Esophagus squamous epithelium (tissue), 5 donors: ENCODE measurements at regions not wholly inside any gene's neighbourhood (a gene's known extent, or its start where the extent isn't known, plus 50 kb on each side); places are given as distances from the start of the nearest gene placed in this dataset.

Experiments used
- DNase-seq: peaks from one replicate; lab custom pipeline; 2025; lab: John Stamatoyannopoulos, UW
- H3K27ac ChIP-seq, 4 donors: fragments of 200-600 bp; sonication (generic); one replicate each; pipeline ENCODE4 v1.5.1; 2016 to 2019; ENCODE audit warnings: mild to moderate bottlenecking in 1 of 4
- H3K27me3 ChIP-seq, 4 donors: fragments of 200-600 bp; sonication (generic); 1 replicate in 3 of 4; 2 replicates in 1 of 4; pipeline versions ENCODE4 v1.5.1 to v1.6.0; 2017 to 2021; ENCODE audit warnings: antibody characterized with exemption in 1 of 4
- H3K36me3 ChIP-seq, 3 donors: fragments of 200-600 bp; sonication (generic); one replicate each; pipeline ENCODE4 v1.5.1; 2016 to 2019
- H3K4me1 ChIP-seq, 3 donors: fragments of 200-600 bp; sonication (generic); one replicate each; pipeline ENCODE4 v1.5.1; 2017 to 2019
- H3K4me3 ChIP-seq, 4 donors: fragments of 200-600 bp; sonication (generic); 1 replicate in 3 of 4; 2 replicates in 1 of 4; pipeline ENCODE4 v1.5.1; 2016 to 2019; ENCODE audit warnings: mild to moderate bottlenecking in 2 of 4, moderate library complexity in 1 of 4
- H3K9me3 ChIP-seq, 3 donors: fragments of 200-600 bp; sonication (generic); one replicate each; pipeline ENCODE4 v1.5.1; 2016 to 2019
- POLR2A ChIP-seq, 4 donors: fragments of 450-650 bp; IDR thresholded peaks; one replicate each; pipeline ENCODE4 v1.6.1; 2017; ENCODE audit warnings: antibody characterized with exemption in 4 of 4, mild to moderate bottlenecking in 4 of 4, moderate library complexity in 3 of 4
- WGBS, 2 donors: methylation state at CpG; one replicate each; pipeline ENCODE4 v1.1.5; 2018; 5-methylcytosine and 5-hydroxymethylcytosine counted together
- intact Hi-C: fragments of 100-400 bp; cut with DNase I; formaldehyde crosslinking; loops from one replicate; pipeline ENCODE4 v1.15.0; 2022
- TF ChIP-seq, protein P1 (sequence below), 6 experiments: fragments of 450-650 bp in 4 of 6; fragments of 200-600 bp in 2 of 6; sonication (generic) in 2 of 6; IDR thresholded peaks; one replicate each; pipeline ENCODE4 v1.5.1; 2016 to 2019; ENCODE audit warnings: antibody characterized with exemption in 6 of 6, mild to moderate bottlenecking in 4 of 6, moderate library complexity in 4 of 6
- donor health status: DM: yes; HTN: yes; CAD: no.

DNA sequence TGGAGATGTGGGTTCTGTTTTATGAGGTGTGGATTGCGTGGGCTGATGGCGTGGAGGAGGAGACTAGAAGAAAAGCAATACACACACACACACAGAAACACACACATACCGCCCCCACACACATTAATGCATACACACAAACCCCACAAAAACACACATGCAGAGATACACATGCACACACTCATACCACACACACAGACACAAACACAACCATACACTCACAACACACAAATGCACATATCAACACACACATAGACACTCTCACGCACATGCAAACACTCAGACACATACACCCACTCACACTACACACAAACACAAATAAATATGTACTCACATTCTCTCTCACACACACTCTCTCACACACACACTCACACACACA is 75.7 kb upstream of the UBL3 start:
- H3K27me3 ChIP-seq = no peaks in the 10 kb centered on the region
- no peaks in the 10 kb centered on the region for H3K36me3 ChIP-seq
- WGBS, 2 donors = 68 to 80% methylated on average over 4 of the region's 4 CpGs
- no peaks in the 10 kb centered on the region for H3K9me3 ChIP-seq
- TF ChIP-seq, protein P1, sequence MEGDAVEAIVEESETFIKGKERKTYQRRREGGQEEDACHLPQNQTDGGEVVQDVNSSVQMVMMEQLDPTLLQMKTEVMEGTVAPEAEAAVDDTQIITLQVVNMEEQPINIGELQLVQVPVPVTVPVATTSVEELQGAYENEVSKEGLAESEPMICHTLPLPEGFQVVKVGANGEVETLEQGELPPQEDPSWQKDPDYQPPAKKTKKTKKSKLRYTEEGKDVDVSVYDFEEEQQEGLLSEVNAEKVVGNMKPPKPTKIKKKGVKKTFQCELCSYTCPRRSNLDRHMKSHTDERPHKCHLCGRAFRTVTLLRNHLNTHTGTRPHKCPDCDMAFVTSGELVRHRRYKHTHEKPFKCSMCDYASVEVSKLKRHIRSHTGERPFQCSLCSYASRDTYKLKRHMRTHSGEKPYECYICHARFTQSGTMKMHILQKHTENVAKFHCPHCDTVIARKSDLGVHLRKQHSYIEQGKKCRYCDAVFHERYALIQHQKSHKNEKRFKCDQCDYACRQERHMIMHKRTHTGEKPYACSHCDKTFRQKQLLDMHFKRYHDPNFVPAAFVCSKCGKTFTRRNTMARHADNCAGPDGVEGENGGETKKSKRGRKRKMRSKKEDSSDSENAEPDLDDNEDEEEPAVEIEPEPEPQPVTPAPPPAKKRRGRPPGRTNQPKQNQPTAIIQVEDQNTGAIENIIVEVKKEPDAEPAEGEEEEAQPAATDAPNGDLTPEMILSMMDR (IDR thresholded peaks at IDR 0.05) = no peak
- no peak for TF ChIP-seq POLR2A (IDR thresholded peaks at IDR 0.05)
- H3K27ac ChIP-seq = peak overlapping the region; percentile 83 to 93 (median 88)
- H3K4me1 ChIP-seq = peaks cover 38 to 58% (median 41%) of the 10 kb centered on the region in 3 donors
- H3K4me3 ChIP-seq = no peak overlapping the region
- DNase-seq = no peak
- intact Hi-C loops = loop anchor here (10.0 kb wide), 1 partner anchor 189 kb away; no protein-coding TSS in a partner anchor

DNA sequence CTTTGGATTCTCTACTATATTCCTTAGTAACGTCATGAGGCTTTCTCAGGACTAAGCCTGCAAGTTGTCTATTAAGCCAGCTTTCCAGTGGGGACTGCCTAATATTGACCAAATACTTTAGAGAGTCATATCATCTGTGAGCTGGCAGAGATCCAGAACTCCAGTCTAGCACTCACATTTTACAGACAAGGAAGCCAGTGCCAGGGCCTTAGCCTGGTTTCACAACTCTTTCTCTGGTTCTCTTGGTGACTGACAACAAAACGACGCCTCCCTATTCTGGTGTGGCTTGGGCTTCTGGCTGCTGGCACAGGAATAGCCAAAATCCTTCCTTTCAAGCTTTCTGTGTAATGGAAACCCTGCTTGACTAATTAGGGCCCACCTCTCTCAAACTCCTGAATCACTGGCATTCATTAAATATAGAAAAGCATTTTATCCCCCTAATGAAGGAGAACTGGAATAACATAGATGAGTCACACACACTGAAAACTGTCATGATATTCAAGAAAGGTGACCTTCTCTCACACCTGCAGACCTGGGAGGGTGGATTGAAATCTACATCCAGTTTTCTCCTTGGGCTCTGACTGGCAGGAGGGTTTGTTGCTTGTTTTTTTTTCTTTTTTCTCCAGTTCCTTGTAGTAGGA is 75.2 kb upstream of the UBL3 start:
- no peaks in the 10 kb centered on the region for H3K9me3 ChIP-seq
- H3K27ac ChIP-seq = peak overlapping the region; percentile 83 to 93 (median 88)
- intact Hi-C loops = loop anchor here (10.0 kb wide), 1 partner anchor 189 kb away; no protein-coding TSS in a partner anchor
- no peaks in the 10 kb centered on the region for H3K36me3 ChIP-seq
- no peaks in the 10 kb centered on the region for H3K27me3 ChIP-seq
- peaks cover 40 to 63% (median 41%) of the 10 kb centered on the region in 3 donors for H3K4me1 ChIP-seq
- no peak overlapping the region for H3K4me3 ChIP-seq
- TF ChIP-seq, protein P1 (IDR thresholded peaks at IDR 0.05) = no peak
- peak; percentile 10 for DNase-seq
- WGBS, 2 donors = 7 to 26% methylated on average over 3 of the region's 3 CpGs

DNA sequence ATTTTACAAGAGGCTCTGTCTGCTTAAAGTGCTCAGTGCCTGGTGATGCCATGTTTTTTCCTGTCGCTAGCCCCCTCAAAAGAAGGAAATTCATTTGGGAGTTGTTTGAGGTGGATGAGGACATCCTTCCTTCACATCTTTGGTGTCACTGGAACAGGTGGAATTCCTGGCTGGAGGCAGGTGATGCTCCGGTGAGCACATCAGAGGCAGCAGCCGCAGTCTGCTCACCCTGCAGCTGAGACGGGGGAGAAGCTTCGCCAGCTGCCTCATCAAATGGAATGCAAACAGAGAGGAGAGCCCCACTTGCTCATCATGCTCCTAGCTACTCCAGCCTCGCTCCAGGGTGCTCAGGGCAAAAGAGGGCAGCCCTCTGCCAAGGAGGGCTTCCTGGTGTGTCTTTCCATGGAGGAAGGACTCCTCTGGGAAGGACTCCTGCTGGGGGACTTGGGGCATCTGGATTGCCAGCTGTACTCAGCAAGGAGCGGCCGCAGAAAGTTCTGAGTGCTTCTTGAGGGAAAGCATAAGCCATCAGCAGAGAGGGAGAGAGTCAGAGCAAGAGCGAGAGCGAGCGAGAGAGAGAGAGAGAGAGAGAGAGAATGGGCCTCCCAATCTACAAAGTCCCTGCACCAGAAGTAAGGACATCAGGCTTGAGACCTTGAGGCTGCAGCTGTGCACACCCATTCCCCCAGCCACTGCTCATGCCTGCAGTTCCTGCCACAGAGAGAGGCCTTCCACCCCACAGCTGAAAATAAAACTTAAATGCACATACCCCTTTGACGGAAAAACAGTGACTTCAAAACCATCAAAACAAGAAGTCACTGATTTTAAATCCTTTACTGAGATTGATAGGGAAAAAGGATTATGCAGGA is 74.3 kb upstream of the UBL3 start:
- H3K9me3 ChIP-seq = no peaks in the 10 kb centered on the region
- H3K4me1 ChIP-seq = peaks cover 40 to 72% (median 41%) of the 10 kb centered on the region in 3 donors
- H3K27ac ChIP-seq = peak overlapping the region; percentile 83 to 93 (median 88)
- WGBS, 2 donors = 74 to 91% methylated on average over 4 to 8 of the region's 12 CpGs
- intact Hi-C loops = loop anchor here (10.0 kb wide), 1 partner anchor 190 kb away; no protein-coding TSS in a partner anchor
- no peaks in the 10 kb centered on the region for H3K36me3 ChIP-seq
- no peak for DNase-seq
- H3K4me3 ChIP-seq = peak overlapping the region in 1 of 4 donors; percentile 24
- H3K27me3 ChIP-seq = no peaks in the 10 kb centered on the region
- no peak for TF ChIP-seq POLR2A (IDR thresholded peaks at IDR 0.05)
- TF ChIP-seq, protein P1 (IDR thresholded peaks at IDR 0.05) = no peak

DNA sequence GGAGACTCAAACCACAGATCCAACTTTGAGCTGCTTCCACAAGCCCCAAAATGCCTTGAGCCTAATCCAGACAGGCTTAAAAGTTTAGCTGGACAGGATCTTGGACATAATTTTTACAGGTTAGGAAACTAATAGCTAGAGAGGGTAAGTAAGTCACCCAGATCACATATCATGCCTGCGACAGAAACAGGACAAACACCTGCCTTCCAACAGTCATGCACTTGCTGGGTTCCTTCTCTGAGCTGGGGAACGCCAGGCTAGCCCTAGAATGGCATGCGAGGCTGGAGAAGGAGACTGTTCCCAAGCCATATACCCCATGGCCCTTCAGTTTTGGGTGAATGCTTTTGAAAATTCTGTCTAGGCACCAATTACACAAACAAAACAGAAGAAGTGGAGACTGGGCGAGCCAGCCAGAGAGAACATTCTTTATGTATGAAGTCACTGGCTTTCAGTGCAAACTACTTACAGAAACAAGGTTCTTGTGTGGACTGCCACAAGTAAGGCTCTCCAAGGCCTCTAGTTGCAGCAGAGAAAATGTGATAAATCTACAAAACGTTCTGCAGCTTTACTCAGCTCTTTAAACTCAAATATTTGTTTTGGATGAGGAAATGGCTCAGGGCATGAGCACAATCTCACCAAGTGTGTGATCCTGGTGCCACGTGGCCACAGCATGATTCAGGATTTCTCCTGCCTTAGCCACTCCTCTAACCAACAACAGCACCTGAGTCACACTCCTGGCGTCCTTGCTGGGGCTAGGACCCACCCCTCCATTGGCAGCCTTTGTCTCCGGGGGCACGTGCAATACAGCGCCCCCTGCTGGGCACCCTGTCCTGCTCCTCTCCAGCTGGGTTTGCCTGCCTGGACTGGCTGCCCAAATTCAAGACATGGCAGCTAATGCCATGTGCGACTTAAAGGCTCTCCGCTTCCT is 73.4 kb upstream of the UBL3 start:
- Histone ChIP-seq H3K9me3 (no peaks in the 10 kb centered on the region), H3K4me1 (peaks cover 41 to 81% (median 45%) of the 10 kb centered on the region in 3 donors), H3K27me3 (no peaks in the 10 kb centered on the region), H3K27ac (peak overlapping the region; percentile 83 to 93 (median 88)), H3K36me3 (no peaks in the 10 kb centered on the region), H3K4me3 (peak overlapping the region in 1 of 4 donors; percentile 24)
- 6 to 28% methylated on average over 6 to 8 of the region's 12 CpGs for WGBS, 2 donors
- no peak for TF ChIP-seq POLR2A (IDR thresholded peaks at IDR 0.05)
- TF ChIP-seq, protein P1 (IDR thresholded peaks at IDR 0.05) = peak; percentile 57 to 96 (median 91)
- DNase-seq = no peak
- intact Hi-C loops = loop anchor here (10.0 kb wide), 1 partner anchor 191 kb away; no protein-coding TSS in a partner anchor
